ENCODE measurements at regions not wholly inside any gene's neighbourhood (a gene's known extent, or its start where the extent isn't known, plus 50 kb on each side); places are given as distances from the start of the nearest gene placed in this dataset.

DNA sequence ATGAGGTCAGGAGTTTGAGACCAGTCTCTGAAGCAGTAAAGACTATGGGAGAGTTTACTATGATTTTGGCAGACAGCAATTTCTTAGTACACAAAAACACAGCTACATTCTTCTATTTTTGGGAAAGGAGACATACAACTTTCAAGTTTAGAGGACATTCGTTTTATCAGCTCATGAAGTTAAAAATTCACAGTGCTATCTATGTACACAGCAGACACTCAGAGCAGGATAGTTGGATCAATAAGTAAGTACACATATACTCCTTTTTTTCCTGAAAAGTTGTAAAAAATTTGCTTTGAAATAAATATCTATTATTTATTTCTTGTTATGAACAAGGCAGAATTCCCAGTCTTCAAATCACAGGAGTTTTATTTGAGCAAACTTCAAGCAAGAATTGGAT is 159.7 kb downstream of the SERPINI1 start:
- no peak for DNase-seq (ENCODE audit: low read depth)

- no peak for DNase-seq (ENCODE audit: low read depth)
These were observed 156.7 kb downstream of the SERPINI1 start for GRCh38 chr3:167892205-167892604.

- DNase-seq (ENCODE audit: low read depth) = peak; percentile 83
These were observed 151.6 kb downstream of the SERPINI1 start for GRCh38 chr3:167887096-167887495.

DNA sequence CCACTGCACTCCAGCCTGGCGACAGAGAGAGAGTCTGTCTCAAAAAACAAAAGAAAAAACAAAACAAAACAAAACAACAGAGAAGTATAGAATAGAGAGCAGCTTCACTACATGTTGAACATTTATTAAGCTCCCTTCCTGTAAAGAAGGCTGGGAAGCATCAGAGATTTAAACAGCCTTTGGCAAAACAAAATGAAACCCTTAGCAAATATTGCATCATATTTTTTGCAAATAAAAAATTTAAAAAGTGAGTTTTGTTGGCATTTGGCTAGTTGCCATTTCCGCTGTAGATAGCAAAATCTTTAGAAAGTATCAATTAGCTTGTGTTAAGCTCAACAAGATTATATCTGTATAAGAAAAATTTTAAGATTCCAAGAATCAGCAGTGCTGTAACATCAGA is 151.2 kb downstream of the SERPINI1 start:
- no peak for DNase-seq (ENCODE audit: low read depth)

- DNase-seq (ENCODE audit: low read depth) = no peak
These were observed 149.8 kb downstream of the SERPINI1 start for GRCh38 chr3:167885277-167885676.

DNA sequence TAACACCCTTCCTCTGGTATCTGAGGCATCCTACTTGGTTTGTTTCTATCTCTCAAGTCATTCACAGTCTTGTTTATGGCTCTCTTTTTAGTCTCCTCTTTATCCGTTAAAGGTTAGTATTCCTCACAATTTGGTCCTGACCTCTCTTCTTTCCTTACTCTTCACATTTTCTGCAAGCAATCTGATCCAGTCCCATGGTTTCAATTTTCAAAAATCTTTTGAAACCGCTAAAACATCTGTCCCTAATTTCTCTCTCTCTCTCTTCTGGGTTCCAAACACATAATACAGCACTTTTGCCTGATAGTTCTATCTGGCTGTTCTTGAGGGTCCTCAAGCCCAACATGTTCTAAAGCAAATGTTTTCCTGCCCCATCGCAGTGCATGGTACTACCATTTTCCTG is 149.0 kb downstream of the SERPINI1 start:
- DNase-seq (ENCODE audit: low read depth) = no peak

- no peak for DNase-seq (ENCODE audit: low read depth)
These were observed 147.9 kb downstream of the SERPINI1 start for GRCh38 chr3:167883452-167883851.

GRCh38 chr3:167882057-167882667 is 146.6 kb downstream of the SERPINI1 start:
- peak; percentile 33 for DNase-seq (ENCODE audit: low read depth)

GRCh38 chr3:167880183-167880582 is 144.7 kb downstream of the SERPINI1 start:
- no peak for DNase-seq (ENCODE audit: low read depth)

DNA sequence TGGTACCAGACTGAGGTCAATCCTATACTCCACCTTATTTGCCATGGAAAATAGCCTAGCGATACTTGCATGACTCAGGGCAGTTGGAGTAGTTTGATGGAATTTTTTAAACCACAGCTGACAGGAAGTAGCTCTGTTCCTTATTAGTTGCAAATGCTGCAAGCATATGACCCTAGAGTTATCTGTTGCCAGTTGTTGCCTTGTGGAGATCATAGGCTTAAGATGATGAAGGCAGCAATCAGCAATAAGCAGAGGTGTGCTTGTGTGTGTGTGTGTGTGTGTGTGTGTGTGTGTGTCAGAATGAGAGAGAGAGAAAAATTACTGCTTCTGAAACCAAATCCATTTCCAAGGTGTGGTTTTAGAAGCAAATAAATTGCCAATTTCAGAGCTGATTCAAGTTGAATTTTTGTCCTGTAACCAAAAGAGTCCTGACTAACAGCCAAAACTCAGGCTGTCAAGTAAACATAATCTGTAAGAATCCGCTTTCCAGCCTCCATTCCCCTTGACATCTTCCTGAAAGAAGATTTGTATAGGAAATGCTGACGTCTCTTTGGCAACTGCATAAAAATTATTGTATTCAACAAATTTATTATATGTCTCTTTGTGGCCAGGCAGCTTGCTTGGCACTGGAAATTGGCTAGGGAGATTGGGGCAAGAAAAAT is 141.2 kb downstream of the SERPINI1 start:
- DNase-seq (ENCODE audit: low read depth) = peak; percentile 86

All from stromal cell of bone marrow (primary cell).